NCI-H2196 treated with DMSO at 0.1 percent for 48 hours (cell line): ENCODE measurements at regions not wholly inside any gene's neighbourhood (a gene's known extent, or its start where the extent isn't known, plus 50 kb on each side); places are given as distances from the start of the nearest gene placed in this dataset.

Experiments
- DNase-seq: peaks from one replicate; lab custom pipeline; 2025; ENCODE audit not compliant: unreplicated experiment; lab: John Stamatoyannopoulos, UW

- peak; percentile 46 for DNase-seq
Observed at GRCh38 chr2:209334188-209335017, 89.4 kb upstream of the MAP2 start.

- DNase-seq, result no peak
Observed at GRCh38 chr2:209340522-209340921, 83.3 kb upstream of the MAP2 start.

- DNase-seq, result no peak
Observed at GRCh38 chr2:209344349-209344748, 79.5 kb upstream of the MAP2 start.

- no peak for DNase-seq
Observed at GRCh38 chr2:209348433-209348832, 75.4 kb upstream of the MAP2 start.

- DNase-seq, result no peak
Observed at GRCh38 chr2:209351636-209352035, 72.2 kb upstream of the MAP2 start.

- no peak for DNase-seq
Observed at GRCh38 chr2:209358992-209359391, 64.9 kb upstream of the MAP2 start.

GRCh38 chr2:209367075-209367747 lies 56.6 kb upstream of the MAP2 start:
- no peak for DNase-seq

- DNase-seq, result no peak
Observed at GRCh38 chr2:209368406-209368805, 55.4 kb upstream of the MAP2 start.

GRCh38 chr2:209368914-209369313 lies 54.9 kb upstream of the MAP2 start:
- DNase-seq, result peak; percentile 81

- no peak for DNase-seq
Observed at GRCh38 chr2:209369656-209370055, 54.2 kb upstream of the MAP2 start.

GRCh38 chr2:209371407-209371806 lies 52.4 kb upstream of the MAP2 start:
- no peak for DNase-seq
